Omental fat pad (tissue), 3 donors: ENCODE measurements at regions not wholly inside any gene's neighbourhood (a gene's known extent, or its start where the extent isn't known, plus 50 kb on each side); places are given as distances from the start of the nearest gene placed in this dataset.

ENCODE experiments used
- ATAC-seq: fragments of 150-250 bp; one replicate; pipeline ENCODE4 v1.9.1; 2016; ENCODE audit warnings: mild to moderate bottlenecking, moderate library complexity; ENCODE audit not compliant: low FRiP score
- DNase-seq: peaks from one replicate; pipeline ENCODE4 v3.0.0-alpha.2; 2019; ENCODE audit warnings: low spot score
- CTCF ChIP-seq, 3 donors: fragments of 450-650 bp; IDR thresholded peaks; one replicate each; pipeline ENCODE4 v1.5.1; 2016 to 2017; ENCODE audit warnings: antibody characterized with exemption in 3 of 3, mild to moderate bottlenecking in 3 of 3, moderate library complexity in 2 of 3

GRCh38 chr18:60485201-60485600, 112.6 kb upstream of the MC4R start:
- ATAC-seq (no peak), DNase-seq (no peak)
- TF ChIP-seq CTCF (IDR thresholded peaks at IDR 0.05) = no peak

- DNase-seq = no peak
- no peak for TF ChIP-seq CTCF (IDR thresholded peaks at IDR 0.05)
- no peak for ATAC-seq
Observed at GRCh38 chr18:60493066-60493465, 120.5 kb upstream of the MC4R start.

GRCh38 chr18:60499675-60500074, 127.1 kb upstream of the MC4R start:
- ATAC-seq (no peak), DNase-seq (no peak)
- no peak for TF ChIP-seq CTCF (IDR thresholded peaks at IDR 0.05)

- DNase-seq (no peak), ATAC-seq (no peak)
- TF ChIP-seq CTCF (IDR thresholded peaks at IDR 0.05) = no peak
Observed at GRCh38 chr18:60500960-60501359, 128.4 kb upstream of the MC4R start.

- ATAC-seq = no peak
- DNase-seq = no peak
- no peak for TF ChIP-seq CTCF (IDR thresholded peaks at IDR 0.05)
Observed at GRCh38 chr18:60502591-60502990, 130.0 kb upstream of the MC4R start.

- TF ChIP-seq CTCF (IDR thresholded peaks at IDR 0.05) = no peak
- ATAC-seq (no peak), DNase-seq (no peak)
Observed at GRCh38 chr18:60503199-60503598, 130.6 kb upstream of the MC4R start.

GRCh38 chr18:60506190-60506589, 133.6 kb upstream of the MC4R start:
- TF ChIP-seq CTCF (IDR thresholded peaks at IDR 0.05) = no peak
- ATAC-seq (no peak), DNase-seq (no peak)
